ENCODE measurements at regions not wholly inside any gene's neighbourhood (a gene's known extent, or its start where the extent isn't known, plus 50 kb on each side); places are given as distances from the start of the nearest gene placed in this dataset.

DNA sequence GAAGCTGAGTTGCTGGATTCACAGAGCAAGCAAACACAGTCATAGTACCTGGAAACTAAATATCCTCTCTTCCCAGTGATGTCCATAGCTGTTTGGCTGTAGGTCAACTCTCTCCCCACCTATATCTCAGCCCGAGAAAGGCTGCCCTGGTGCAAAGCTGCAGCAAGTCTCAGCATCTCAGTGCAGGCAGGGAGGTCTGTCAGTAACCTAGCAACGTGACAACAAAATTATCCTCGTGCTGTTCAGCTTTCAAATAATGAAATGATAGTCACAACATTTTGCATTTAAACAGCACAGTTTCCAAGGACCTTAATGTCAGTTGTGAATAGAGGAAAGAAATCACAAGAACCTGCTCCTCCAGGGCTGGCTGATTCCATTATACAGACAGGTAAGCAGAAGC, 83.6 kb downstream of the CHST2 start:
- TF ChIP-seq, protein P1, sequence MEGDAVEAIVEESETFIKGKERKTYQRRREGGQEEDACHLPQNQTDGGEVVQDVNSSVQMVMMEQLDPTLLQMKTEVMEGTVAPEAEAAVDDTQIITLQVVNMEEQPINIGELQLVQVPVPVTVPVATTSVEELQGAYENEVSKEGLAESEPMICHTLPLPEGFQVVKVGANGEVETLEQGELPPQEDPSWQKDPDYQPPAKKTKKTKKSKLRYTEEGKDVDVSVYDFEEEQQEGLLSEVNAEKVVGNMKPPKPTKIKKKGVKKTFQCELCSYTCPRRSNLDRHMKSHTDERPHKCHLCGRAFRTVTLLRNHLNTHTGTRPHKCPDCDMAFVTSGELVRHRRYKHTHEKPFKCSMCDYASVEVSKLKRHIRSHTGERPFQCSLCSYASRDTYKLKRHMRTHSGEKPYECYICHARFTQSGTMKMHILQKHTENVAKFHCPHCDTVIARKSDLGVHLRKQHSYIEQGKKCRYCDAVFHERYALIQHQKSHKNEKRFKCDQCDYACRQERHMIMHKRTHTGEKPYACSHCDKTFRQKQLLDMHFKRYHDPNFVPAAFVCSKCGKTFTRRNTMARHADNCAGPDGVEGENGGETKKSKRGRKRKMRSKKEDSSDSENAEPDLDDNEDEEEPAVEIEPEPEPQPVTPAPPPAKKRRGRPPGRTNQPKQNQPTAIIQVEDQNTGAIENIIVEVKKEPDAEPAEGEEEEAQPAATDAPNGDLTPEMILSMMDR (IDR thresholded peaks at IDR 0.05; ENCODE audit: extremely low read depth, missing control alignments) = no peak
- DNase-seq (ENCODE audit: low spot score) = no peak

DNA sequence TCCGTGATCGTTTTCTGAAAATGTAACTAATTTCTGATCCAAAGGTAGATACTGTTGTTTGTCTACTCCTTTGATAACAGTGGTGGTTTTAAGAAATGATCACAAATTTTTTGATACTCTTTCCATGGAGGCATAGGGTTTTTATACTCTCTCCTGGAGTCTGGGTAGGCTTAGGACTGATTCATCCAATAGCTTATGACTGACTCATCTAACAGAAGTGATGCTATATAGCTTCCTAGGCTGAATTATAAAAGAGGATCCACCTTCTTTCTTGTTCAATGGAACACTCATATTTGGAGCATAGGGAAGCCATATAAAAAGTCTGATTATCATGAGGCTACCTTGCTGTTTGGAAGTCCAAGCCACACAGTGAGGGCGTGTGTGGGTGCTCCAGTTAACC, 84.3 kb downstream of the CHST2 start:
- DNase-seq (ENCODE audit: low spot score) = no peak
- TF ChIP-seq, protein P1 (IDR thresholded peaks at IDR 0.05; ENCODE audit: extremely low read depth, missing control alignments) = no peak

DNA sequence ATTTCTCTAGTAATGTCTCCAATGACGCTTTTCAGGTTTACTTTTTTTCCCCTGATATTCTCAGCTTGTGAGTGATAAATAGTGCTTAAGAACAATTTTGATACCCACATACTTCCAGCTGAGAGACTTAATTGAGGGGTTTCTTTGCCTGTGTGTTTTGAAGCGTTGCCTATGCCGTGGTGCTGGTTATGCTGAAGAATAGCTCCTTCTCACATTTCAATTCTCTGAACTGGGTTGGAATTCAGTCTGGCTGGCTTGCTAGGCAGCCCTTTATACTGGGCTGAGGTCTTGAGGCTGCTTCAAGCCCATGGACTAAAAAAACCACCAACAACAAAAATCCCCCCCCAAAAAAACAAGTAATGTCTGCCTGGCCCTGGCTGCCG, 87.4 kb downstream of the CHST2 start:
- TF ChIP-seq, protein P1 (IDR thresholded peaks at IDR 0.05; ENCODE audit: extremely low read depth, missing control alignments) = no peak
- no peak for DNase-seq (ENCODE audit: low spot score)

DNA sequence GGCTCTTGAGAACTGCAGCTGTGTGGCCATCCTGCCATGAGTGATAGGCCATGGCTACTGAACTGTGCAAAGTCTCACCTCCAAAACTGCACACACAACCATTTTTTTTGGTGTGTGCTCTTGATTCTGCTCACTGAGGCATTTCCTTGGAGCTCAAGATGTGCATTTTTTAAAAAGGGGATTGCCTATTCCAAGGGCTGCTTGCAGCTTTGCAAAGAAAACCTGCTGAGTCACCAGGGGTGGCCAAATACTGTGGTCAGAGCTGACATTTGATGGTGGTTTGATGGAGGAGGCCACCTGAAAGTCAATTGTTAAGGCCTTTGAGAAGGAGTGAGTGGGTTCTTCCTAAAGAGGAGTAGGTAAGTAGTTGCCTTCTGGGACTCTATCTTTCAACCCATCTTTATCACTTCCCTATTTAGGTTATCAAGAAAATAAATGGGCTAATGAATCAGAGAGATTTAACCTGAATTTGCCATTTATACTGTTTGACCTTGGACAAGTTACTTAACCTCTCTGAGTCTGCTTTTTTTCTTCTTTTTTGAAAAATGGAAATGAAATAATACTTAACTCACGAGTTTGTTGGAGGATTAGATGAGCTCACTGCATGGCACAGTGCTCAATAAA, 87.9 kb downstream of the CHST2 start:
- TF ChIP-seq, protein P1 (IDR thresholded peaks at IDR 0.05; ENCODE audit: extremely low read depth, missing control alignments) = no peak
- peak; percentile 58 for DNase-seq (ENCODE audit: low spot score)

DNA sequence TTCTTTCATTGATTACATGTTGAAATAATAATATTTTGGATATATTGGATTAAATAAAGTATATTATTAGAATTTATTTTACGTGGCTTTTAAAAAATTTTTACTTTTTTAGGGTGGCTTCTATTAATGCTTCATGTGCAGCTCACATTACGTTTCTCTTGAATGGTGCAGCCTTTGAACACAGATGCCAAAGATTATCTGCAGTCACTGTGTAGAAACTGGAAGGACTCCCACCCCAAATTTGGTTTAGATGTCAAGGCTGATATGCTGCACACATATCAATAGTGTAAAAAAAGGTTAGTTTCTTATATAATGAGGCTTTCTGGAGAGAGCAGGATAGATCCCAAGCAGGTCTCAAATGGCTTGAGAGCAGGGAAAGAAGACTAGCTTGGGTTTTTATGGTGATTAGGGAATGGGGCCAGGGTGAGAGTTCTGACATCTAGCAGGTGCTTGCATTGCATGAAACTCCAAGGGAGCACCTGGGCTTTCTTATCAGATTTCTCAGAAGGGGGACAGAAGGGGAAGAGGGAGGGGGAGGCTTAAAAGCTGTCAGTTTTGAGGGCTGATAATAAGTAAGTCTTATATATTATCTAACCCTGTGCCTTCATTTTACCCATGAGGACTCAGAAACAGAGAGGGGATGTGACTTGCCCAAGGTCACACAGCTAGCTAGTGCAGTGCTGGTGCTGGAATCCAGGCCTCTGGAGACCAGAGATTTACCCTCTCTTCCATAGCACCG, 89.6 kb downstream of the CHST2 start:
- DNase-seq (ENCODE audit: low spot score) = no peak
- TF ChIP-seq, protein P1 (IDR thresholded peaks at IDR 0.05; ENCODE audit: extremely low read depth, missing control alignments) = no peak

DNA sequence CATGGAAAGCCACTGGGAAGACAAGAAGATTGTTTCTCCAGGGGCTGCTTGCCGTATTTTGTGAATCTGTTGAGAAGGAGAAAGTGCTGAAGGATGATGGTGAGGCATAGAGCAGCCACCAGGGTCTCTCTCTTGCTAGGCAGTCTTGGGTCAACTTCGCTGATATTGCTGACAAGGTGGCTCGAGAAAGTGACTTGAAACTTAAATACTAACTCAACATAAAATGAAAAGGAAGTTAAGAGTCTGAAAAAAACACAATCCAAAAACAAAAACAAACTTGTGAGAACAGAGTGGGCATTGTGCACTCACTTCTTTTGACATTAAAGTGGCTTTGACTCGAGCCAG, 90.1 kb downstream of the CHST2 start:
- no peak for DNase-seq (ENCODE audit: low spot score)
- TF ChIP-seq, protein P1 (IDR thresholded peaks at IDR 0.05; ENCODE audit: extremely low read depth, missing control alignments) = no peak

DNA sequence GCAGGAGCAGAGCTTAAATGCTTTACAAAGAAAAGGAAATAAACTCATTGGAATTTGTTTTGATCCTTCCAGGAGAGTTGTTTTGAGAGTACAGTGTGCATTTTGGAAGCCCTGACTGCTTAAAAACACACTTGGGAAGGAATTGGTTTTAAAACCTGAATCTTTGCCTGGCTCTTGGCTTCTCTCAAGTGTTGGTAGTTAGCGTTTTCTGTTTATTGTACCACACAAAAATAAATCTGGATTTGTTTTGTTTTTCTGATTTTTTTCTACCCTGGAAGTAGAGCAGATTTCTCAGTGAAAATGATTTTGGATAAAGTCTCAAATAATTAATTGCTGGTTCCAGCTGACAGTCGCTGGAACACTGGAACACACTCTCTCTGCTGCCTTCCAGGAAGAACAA, 90.6 kb downstream of the CHST2 start:
- DNase-seq (ENCODE audit: low spot score) = no peak
- TF ChIP-seq, protein P1 (IDR thresholded peaks at IDR 0.05; ENCODE audit: extremely low read depth, missing control alignments) = no peak
